Esophagus squamous epithelium (tissue), 5 donors: ENCODE measurements at regions not wholly inside any gene's neighbourhood (a gene's known extent, or its start where the extent isn't known, plus 50 kb on each side); places are given as distances from the start of the nearest gene placed in this dataset.
"Not testable (repeated sequence)": the region's sequence is repeated elsewhere in the genome, so short reads cannot be mapped to it uniquely, and the experiment has no call there.

Source experiments
- DNase-seq: peaks from one replicate; lab custom pipeline; 2025; lab: John Stamatoyannopoulos, UW
- H3K27ac ChIP-seq, 4 donors: fragments of 200-600 bp; sonication (generic); one replicate each; pipeline ENCODE4 v1.5.1; 2016 to 2019; ENCODE audit warnings: mild to moderate bottlenecking in 1 of 4
- H3K27me3 ChIP-seq, 4 donors: fragments of 200-600 bp; sonication (generic); 1 replicate in 3 of 4; 2 replicates in 1 of 4; pipeline versions ENCODE4 v1.5.1 to v1.6.0; 2017 to 2021; ENCODE audit warnings: antibody characterized with exemption in 1 of 4
- H3K36me3 ChIP-seq, 3 donors: fragments of 200-600 bp; sonication (generic); one replicate each; pipeline ENCODE4 v1.5.1; 2016 to 2019
- H3K4me1 ChIP-seq, 3 donors: fragments of 200-600 bp; sonication (generic); one replicate each; pipeline ENCODE4 v1.5.1; 2017 to 2019
- H3K4me3 ChIP-seq, 4 donors: fragments of 200-600 bp; sonication (generic); 1 replicate in 3 of 4; 2 replicates in 1 of 4; pipeline ENCODE4 v1.5.1; 2016 to 2019; ENCODE audit warnings: mild to moderate bottlenecking in 2 of 4, moderate library complexity in 1 of 4
- H3K9me3 ChIP-seq, 3 donors: fragments of 200-600 bp; sonication (generic); one replicate each; pipeline ENCODE4 v1.5.1; 2016 to 2019
- CTCF ChIP-seq, 6 experiments: fragments of 450-650 bp in 4 of 6; fragments of 200-600 bp in 2 of 6; sonication (generic) in 2 of 6; IDR thresholded peaks; one replicate each; pipeline ENCODE4 v1.5.1; 2016 to 2019; ENCODE audit warnings: antibody characterized with exemption in 6 of 6, mild to moderate bottlenecking in 4 of 6, moderate library complexity in 4 of 6
- POLR2A ChIP-seq, 4 donors: fragments of 450-650 bp; IDR thresholded peaks; one replicate each; pipeline ENCODE4 v1.6.1; 2017; ENCODE audit warnings: antibody characterized with exemption in 4 of 4, mild to moderate bottlenecking in 4 of 4, moderate library complexity in 3 of 4
- WGBS, 2 donors: methylation state at CpG; one replicate each; pipeline ENCODE4 v1.1.5; 2018; 5-methylcytosine and 5-hydroxymethylcytosine counted together
- intact Hi-C: fragments of 100-400 bp; cut with DNase I; formaldehyde crosslinking; loops from one replicate; pipeline ENCODE4 v1.15.0; 2022
- donor health status: DM: yes; HTN: yes; CAD: no.

DNA sequence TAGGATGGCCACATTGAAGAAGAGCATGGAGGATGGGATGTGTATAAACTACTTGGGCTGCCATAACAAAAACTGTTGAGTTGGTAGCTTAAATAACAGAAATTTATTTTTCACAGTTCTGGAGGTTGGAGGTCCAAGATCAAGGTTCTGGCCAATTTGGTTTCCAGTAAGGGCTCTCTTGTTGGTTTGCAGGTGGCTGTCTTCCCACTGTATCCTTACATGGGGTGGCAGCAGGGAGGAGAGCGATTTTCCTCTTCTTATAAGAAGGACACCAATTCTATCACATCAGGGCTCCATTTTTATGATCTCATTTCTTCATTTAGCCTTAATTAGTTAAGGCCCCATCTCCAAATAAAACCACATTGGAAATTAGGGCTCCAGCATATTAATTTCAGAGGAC lies 465.7 kb downstream of the GADD45G start:
- Histone ChIP-seq H3K4me1 (no peaks in the 10 kb centered on the region), H3K9me3 (no peaks in the 10 kb centered on the region), H3K36me3 (no peaks in the 10 kb centered on the region), H3K4me3 (no peak overlapping the region), H3K27ac (no peak overlapping the region), H3K27me3 (peaks cover 0 to 10% (median 0%) of the 10 kb centered on the region in 4 donors)
- no peak for DNase-seq
- WGBS, 2 donors = 91 to 92% methylated on average over 1 of the region's 1 CpG
- intact Hi-C loops = no loop called here
- TF ChIP-seq POLR2A (IDR thresholded peaks at IDR 0.05) = no peak
- TF ChIP-seq CTCF (IDR thresholded peaks at IDR 0.05) = no peak

DNA sequence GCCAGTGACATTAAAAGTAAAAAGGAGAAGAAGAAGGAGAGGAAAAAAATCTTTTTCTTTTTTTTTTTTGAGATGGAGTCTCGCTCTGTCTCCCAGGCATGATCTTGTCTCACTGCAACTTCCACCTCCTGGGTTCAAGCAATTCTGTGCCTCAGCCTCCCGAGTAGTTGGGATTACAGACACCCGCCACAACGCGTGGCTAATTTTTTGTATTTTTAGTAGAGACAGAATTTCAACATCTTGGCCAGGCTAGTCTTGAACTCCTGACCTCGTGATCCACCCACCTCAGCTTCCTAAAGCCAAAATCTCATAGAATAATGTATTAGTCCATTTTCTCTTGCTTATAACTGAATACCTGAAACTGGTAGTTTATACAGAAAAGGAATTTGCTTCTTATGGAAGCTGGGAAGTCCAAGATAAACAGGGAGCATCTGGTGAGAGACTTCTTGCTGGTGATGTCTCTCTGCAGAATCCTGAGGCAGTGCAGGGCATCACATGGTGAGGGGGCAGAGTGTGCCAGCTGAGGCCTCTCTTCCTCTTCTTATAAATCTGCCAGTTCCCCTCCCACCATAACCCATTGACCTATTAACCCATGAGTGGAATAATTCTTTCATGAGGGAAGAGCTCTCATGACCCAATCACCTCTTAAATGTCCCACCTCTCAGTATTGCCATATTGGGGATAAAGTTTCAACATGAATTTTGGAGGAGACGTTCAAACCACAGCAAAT lies 466.3 kb downstream of the GADD45G start:
- Histone ChIP-seq H3K27me3 (peaks cover 0 to 10% (median 0%) of the 10 kb centered on the region in 4 donors), H3K4me3 (no peak overlapping the region), H3K4me1 (no peaks in the 10 kb centered on the region), H3K9me3 (no peaks in the 10 kb centered on the region), H3K36me3 (no peaks in the 10 kb centered on the region), H3K27ac (no peak overlapping the region)
- no peak for TF ChIP-seq CTCF (IDR thresholded peaks at IDR 0.05)
- no peak for TF ChIP-seq POLR2A (IDR thresholded peaks at IDR 0.05)
- DNase-seq = no peak
- 71 to 86% methylated on average over 7 of the region's 7 CpGs for WGBS, 2 donors
- intact Hi-C loops = no loop called here

DNA sequence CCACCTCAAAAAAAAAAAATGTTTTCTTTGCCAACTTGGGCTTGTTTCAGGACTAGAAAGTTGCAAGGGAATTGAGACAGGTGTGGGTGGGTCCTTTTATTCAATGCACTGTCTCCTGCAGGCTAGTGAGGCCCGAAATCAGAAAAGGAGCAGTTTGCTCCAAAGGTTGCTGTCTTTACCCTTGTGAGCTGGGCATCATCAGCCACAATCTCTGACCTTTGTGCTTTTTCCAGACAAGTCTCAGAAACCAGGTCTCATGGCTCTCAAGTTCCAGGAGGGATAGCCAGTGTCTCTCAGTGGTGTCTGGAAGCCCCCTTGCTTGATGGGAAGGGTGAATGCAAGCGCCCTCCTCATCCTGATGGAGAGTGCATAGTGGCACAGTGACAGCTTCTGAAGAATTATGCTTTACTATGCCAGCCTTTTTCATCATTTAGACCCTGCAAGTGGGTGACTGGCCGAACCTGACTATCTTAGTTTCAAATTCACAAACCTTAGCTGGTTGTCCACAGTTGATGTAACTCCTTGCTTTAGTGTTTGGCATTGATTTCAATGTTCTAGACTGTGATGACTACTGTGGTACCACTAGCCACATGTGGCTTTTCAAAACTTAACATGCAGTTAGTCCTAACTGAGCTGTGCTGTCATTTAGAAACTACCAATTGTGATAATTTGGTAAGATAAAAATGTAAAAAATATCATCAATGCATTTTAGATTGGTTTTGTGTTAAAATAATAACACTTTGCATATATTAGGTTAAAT lies 468.6 kb downstream of the GADD45G start:
- Histone ChIP-seq H3K36me3 (no peaks in the 10 kb centered on the region), H3K4me3 (no peak overlapping the region), H3K27me3 (peaks cover 0 to 23% (median 0%) of the 10 kb centered on the region in 4 donors), H3K4me1 (no peaks in the 10 kb centered on the region), H3K27ac (no peak overlapping the region), H3K9me3 (no peaks in the 10 kb centered on the region)
- no peak for DNase-seq
- TF ChIP-seq CTCF (IDR thresholded peaks at IDR 0.05) (no peak), POLR2A (IDR thresholded peaks at IDR 0.05) (no peak)
- 79 to 90% methylated on average over 2 to 3 of the region's 3 CpGs for WGBS, 2 donors
- intact Hi-C loops = no loop called here

GRCh38 chr9:90074316-90074962 lies 469.6 kb downstream of the GADD45G start:
- Histone ChIP-seq H3K36me3 (no peaks in the 10 kb centered on the region), H3K4me1 (no peaks in the 10 kb centered on the region), H3K27me3 (peaks cover 0 to 23% (median 0%) of the 10 kb centered on the region in 4 donors), H3K27ac (no peak overlapping the region), H3K9me3 (no peaks in the 10 kb centered on the region), H3K4me3 (no peak overlapping the region)
- TF ChIP-seq POLR2A (IDR thresholded peaks at IDR 0.05) (no peak), CTCF (IDR thresholded peaks at IDR 0.05) (no peak)
- 72 to 80% methylated on average over 6 of the region's 6 CpGs for WGBS, 2 donors
- DNase-seq = no peak
- intact Hi-C loops = no loop called here

- H3K4me3 ChIP-seq, H3K4me1 ChIP-seq, H3K36me3 ChIP-seq, intact Hi-C loops, DNase-seq, H3K27ac ChIP-seq, H3K9me3 ChIP-seq: not testable (repeated sequence)
- peaks cover 0 to 27% (median 0%) of the 10 kb centered on the region in 4 donors for H3K27me3 ChIP-seq
- 87 to 89% methylated on average over 3 of the region's 3 CpGs for WGBS, 2 donors
Observed at GRCh38 chr9:90077598-90077997, 472.8 kb downstream of the GADD45G start.
